ENCODE measurements at regions not wholly inside any gene's neighbourhood (a gene's known extent, or its start where the extent isn't known, plus 50 kb on each side); places are given as distances from the start of the nearest gene placed in this dataset.

- no peak for TF ChIP-seq CTCF (IDR thresholded peaks at IDR 0.05)
- TF ChIP-seq POLR2A (IDR thresholded peaks at IDR 0.05) = no peak
These were observed 303.3 kb upstream of the DEPDC1 start for GRCh38 chr1:68800182-68800581.
